ENCODE measurements at regions not wholly inside any gene's neighbourhood (a gene's known extent, or its start where the extent isn't known, plus 50 kb on each side); places are given as distances from the start of the nearest gene placed in this dataset.
"Not testable (repeated sequence)": the region's sequence is repeated elsewhere in the genome, so short reads cannot be mapped to it uniquely, and the experiment has no call there.

- ChIA-PET CTCF (no interaction called here), POLR2A (no interaction called here)
- H3K4me3 ChIP-seq (ENCODE audit: low read depth, low read length) = no peak overlapping the region
- no peak for DNase-seq (ENCODE audit: low read depth, low spot score)
- no peak for TF ChIP-seq CTCF (IDR thresholded peaks at IDR 0.05; ENCODE audit: insufficient read depth, low read length, missing control alignments)
These were observed 127.8 kb upstream of the DIAPH2 start for GRCh38 chrX:96556886-96557285.

GRCh38 chrX:96561129-96561528, 123.5 kb upstream of the DIAPH2 start:
- H3K4me3 ChIP-seq (ENCODE audit: low read depth, low read length); CTCF ChIA-PET; DNase-seq (ENCODE audit: low read depth, low spot score); POLR2A ChIA-PET: not testable (repeated sequence)

- ChIA-PET POLR2A (no interaction called here), CTCF (no interaction called here)
- no peak overlapping the region for H3K4me3 ChIP-seq (ENCODE audit: low read depth, low read length)
- DNase-seq (ENCODE audit: low read depth, low spot score) = no peak
- TF ChIP-seq CTCF (IDR thresholded peaks at IDR 0.05; ENCODE audit: insufficient read depth, low read length, missing control alignments) = no peak
These were observed 121.0 kb upstream of the DIAPH2 start for GRCh38 chrX:96563646-96564045.

GRCh38 chrX:96564595-96564994, 120.0 kb upstream of the DIAPH2 start:
- POLR2A ChIA-PET = no interaction called here
- TF ChIP-seq CTCF (IDR thresholded peaks at IDR 0.05; ENCODE audit: insufficient read depth, low read length, missing control alignments) = no peak
- DNase-seq (ENCODE audit: low read depth, low spot score) = no peak

GRCh38 chrX:96566878-96567277, 117.8 kb upstream of the DIAPH2 start:
- POLR2A ChIA-PET = no interaction called here
- CTCF ChIA-PET = no interaction called here
- no peak overlapping the region for H3K4me3 ChIP-seq (ENCODE audit: low read depth, low read length)
- no peak for TF ChIP-seq CTCF (IDR thresholded peaks at IDR 0.05; ENCODE audit: insufficient read depth, low read length, missing control alignments)
- DNase-seq (ENCODE audit: low read depth, low spot score) = no peak

More at GRCh38 chrX:96564595-96564994, 120.0 kb upstream of the DIAPH2 start:
- CTCF ChIA-PET = no interaction called here
- H3K4me3 ChIP-seq (ENCODE audit: low read depth, low read length) = no peak overlapping the region

GRCh38 chrX:96568071-96568470, 116.6 kb upstream of the DIAPH2 start:
- no peak for DNase-seq (ENCODE audit: low read depth, low spot score)
- CTCF ChIA-PET = no interaction called here
- no peak for TF ChIP-seq CTCF (IDR thresholded peaks at IDR 0.05; ENCODE audit: insufficient read depth, low read length, missing control alignments)
- POLR2A ChIA-PET = no interaction called here
- H3K4me3 ChIP-seq (ENCODE audit: low read depth, low read length) = no peak overlapping the region

- no peak overlapping the region for H3K4me3 ChIP-seq (ENCODE audit: low read depth, low read length)
- ChIA-PET CTCF (interaction anchor here (0.6 kb wide), 1 partner anchor 127 kb away, joined by 3 read pairs; no protein-coding TSS in a partner anchor), POLR2A (no interaction called here)
- DNase-seq (ENCODE audit: low read depth, low spot score) = no peak
- no peak for TF ChIP-seq CTCF (IDR thresholded peaks at IDR 0.05; ENCODE audit: insufficient read depth, low read length, missing control alignments)
These were observed 115.6 kb upstream of the DIAPH2 start for GRCh38 chrX:96569034-96569433.
